ENCODE measurements at regions not wholly inside any gene's neighbourhood (a gene's known extent, or its start where the extent isn't known, plus 50 kb on each side); places are given as distances from the start of the nearest gene placed in this dataset.

GRCh38 chr19:33883859-33884519, 87.3 kb downstream of the KCTD15 start:
- no peak overlapping the region for H3K4me2 ChIP-seq (ENCODE audit: low read length)
- intact Hi-C loops (cut with micrococcal nuclease; ENCODE audit: unreplicated experiment): no loop called here
- H3K9me3 ChIP-seq (ENCODE audit: low read length): no peaks in the 10 kb centered on the region
- no peak for TF ChIP-seq CTCF (conservative IDR thresholded peaks at IDR 0.05; ENCODE audit: low read length)
- TF ChIP-seq EZH2phosphoT487 (IDR thresholded peaks at IDR 0.05; ENCODE audit: borderline replicate concordance, low read depth, low read length): no peak
- no peaks in the 10 kb centered on the region for H3K4me1 ChIP-seq (ENCODE audit: insufficient read depth, low read length, poor library complexity, severe bottlenecking)
- H4K20me1 ChIP-seq (ENCODE audit: insufficient read depth, low read length): no peaks in the 10 kb centered on the region
- H3K27ac ChIP-seq (ENCODE audit: low read depth, low read length, poor library complexity, severe bottlenecking): no peak overlapping the region
- no peaks in the 10 kb centered on the region for H3K9me2 ChIP-seq (ENCODE audit: insufficient read depth, low read length)
- no peak for DNase-seq (ENCODE audit: low spot score)
- H3K36me3 ChIP-seq (ENCODE audit: insufficient read depth, low read length): no peaks in the 10 kb centered on the region
- POLR2A ChIA-PET: interaction anchor here (0.7 kb wide), 1 partner anchor 181 kb away, joined by 3 read pairs; no protein-coding TSS in a partner anchor
- H3K79me2 ChIP-seq (ENCODE audit: insufficient read depth, low read depth, low read length): no peaks in the 10 kb centered on the region
- CTCF ChIA-PET (ENCODE audit: unreplicated experiment): no interaction called here
- no TSS peak for BruUV-seq (replicated peaks)
- H3K4me3 ChIP-seq (ENCODE audit: low read depth, low read length, poor library complexity, severe bottlenecking): no peak overlapping the region
- H2AFZ ChIP-seq (ENCODE audit: low read length): no peak overlapping the region

- Histone ChIP-seq H2AFZ (ENCODE audit: low read length) (no peak overlapping the region), H3K4me1 (ENCODE audit: insufficient read depth, low read length, poor library complexity, severe bottlenecking) (no peaks in the 10 kb centered on the region), H3K4me3 (ENCODE audit: low read depth, low read length, poor library complexity, severe bottlenecking) (no peak overlapping the region), H3K4me2 (ENCODE audit: low read length) (no peak overlapping the region), H3K9me3 (ENCODE audit: low read length) (no peaks in the 10 kb centered on the region), H4K20me1 (ENCODE audit: insufficient read depth, low read length) (no peaks in the 10 kb centered on the region), H3K27ac (ENCODE audit: low read depth, low read length, poor library complexity, severe bottlenecking) (no peak overlapping the region), H3K36me3 (ENCODE audit: insufficient read depth, low read length) (no peaks in the 10 kb centered on the region), H3K79me2 (ENCODE audit: insufficient read depth, low read depth, low read length) (no peaks in the 10 kb centered on the region), H3K9me2 (ENCODE audit: insufficient read depth, low read length) (no peaks in the 10 kb centered on the region)
- intact Hi-C loops (cut with micrococcal nuclease; ENCODE audit: unreplicated experiment): no loop called here
- POLR2A ChIA-PET: interaction anchor here (0.6 kb wide), 1 partner anchor 24 kb away, joined by 4 read pairs; no protein-coding TSS in a partner anchor
- no peak for DNase-seq (ENCODE audit: low spot score)
- no peak for TF ChIP-seq EZH2phosphoT487 (IDR thresholded peaks at IDR 0.05; ENCODE audit: borderline replicate concordance, low read depth, low read length)
- no peak for TF ChIP-seq CTCF (conservative IDR thresholded peaks at IDR 0.05; ENCODE audit: low read length)
- no TSS peak for BruUV-seq (replicated peaks)
- CTCF ChIA-PET (ENCODE audit: unreplicated experiment): no interaction called here
These were observed 88.6 kb downstream of the KCTD15 start for GRCh38 chr19:33885236-33885635.

GRCh38 chr19:33887891-33888290, 91.2 kb downstream of the KCTD15 start:
- TF ChIP-seq CTCF (conservative IDR thresholded peaks at IDR 0.05; ENCODE audit: low read length) (no peak), EZH2phosphoT487 (IDR thresholded peaks at IDR 0.05; ENCODE audit: borderline replicate concordance, low read depth, low read length) (no peak)
- Histone ChIP-seq H4K20me1 (ENCODE audit: insufficient read depth, low read length) (no peaks in the 10 kb centered on the region), H2AFZ (ENCODE audit: low read length) (no peak overlapping the region), H3K4me2 (ENCODE audit: low read length) (no peak overlapping the region), H3K4me3 (ENCODE audit: low read depth, low read length, poor library complexity, severe bottlenecking) (no peak overlapping the region), H3K36me3 (ENCODE audit: insufficient read depth, low read length) (no peaks in the 10 kb centered on the region), H3K79me2 (ENCODE audit: insufficient read depth, low read depth, low read length) (no peaks in the 10 kb centered on the region), H3K27ac (ENCODE audit: low read depth, low read length, poor library complexity, severe bottlenecking) (no peak overlapping the region), H3K4me1 (ENCODE audit: insufficient read depth, low read length, poor library complexity, severe bottlenecking) (no peaks in the 10 kb centered on the region), H3K9me2 (ENCODE audit: insufficient read depth, low read length) (no peaks in the 10 kb centered on the region), H3K9me3 (ENCODE audit: low read length) (no peaks in the 10 kb centered on the region)
- intact Hi-C loops (cut with micrococcal nuclease; ENCODE audit: unreplicated experiment): no loop called here
- DNase-seq (ENCODE audit: low spot score): no peak
- CTCF ChIA-PET (ENCODE audit: unreplicated experiment): no interaction called here
- no TSS peak for BruUV-seq (replicated peaks)
- POLR2A ChIA-PET: no interaction called here

Measured in OCI-LY7 (cell line).